GM23338 (cell line): ENCODE measurements at regions not wholly inside any gene's neighbourhood (a gene's known extent, or its start where the extent isn't known, plus 50 kb on each side); places are given as distances from the start of the nearest gene placed in this dataset.

Experiments used
- ATAC-seq: fragments of 200-7000 bp; cut with Tn5 transposase; 3 replicates; pipeline ENCODE4 v1.9.1; 2020
- DNase-seq: peaks from one replicate; pipeline ENCODE4 v3.0.0-alpha.2; 2015; ENCODE audit warnings: low spot score
- H2AFZ ChIP-seq: fragments of 200-600 bp; sonication (generic); 2 replicates; pipeline ENCODE4 v1.8.0; 2016; ENCODE audit warnings: antibody characterized with exemption, mild to moderate bottlenecking, moderate library complexity
- H3F3A ChIP-seq: fragments of 200-600 bp; sonication (generic); replicated peaks from 2 replicates; pipeline ENCODE4 v1.8.0; 2017; ENCODE audit warnings: antibody characterized with exemption, mixed run types, low read depth
- H3K27ac ChIP-seq: fragments of 200-600 bp; sonication (generic); 2 replicates; pipeline ENCODE4 v1.6.1; 2016; ENCODE audit warnings: low read depth
- H3K27me3 ChIP-seq: fragments of 200-600 bp; sonication (generic); 2 replicates; pipeline ENCODE4 v1.8.0; 2016; ENCODE audit warnings: mild to moderate bottlenecking, mixed run types, moderate library complexity; ENCODE audit not compliant: insufficient read depth
- H3K36me3 ChIP-seq: fragments of 200-600 bp; sonication (generic); 2 replicates; pipeline ENCODE4 v1.8.0; 2016; ENCODE audit warnings: mild to moderate bottlenecking; ENCODE audit not compliant: insufficient read depth
- H3K4me1 ChIP-seq: fragments of 200-600 bp; sonication (generic); 2 replicates; pipeline ENCODE4 v1.8.0; 2016; ENCODE audit warnings: mild to moderate bottlenecking, moderate library complexity; ENCODE audit not compliant: insufficient read depth
- H3K4me2 ChIP-seq: fragments of 200-600 bp; sonication (generic); 2 replicates; pipeline ENCODE4 v1.7.1; 2017; ENCODE audit warnings: mixed run types
- H3K4me3 ChIP-seq: fragments of 200-600 bp; sonication (generic); 2 replicates; pipeline ENCODE4 v1.6.1; 2016; ENCODE audit warnings: mixed run types
- H3K79me2 ChIP-seq: fragments of 200-600 bp; sonication (generic); replicated peaks from 2 replicates; pipeline ENCODE4 v1.8.0; 2017; ENCODE audit warnings: mild to moderate bottlenecking; ENCODE audit not compliant: insufficient read depth
- H3K9me2 ChIP-seq: fragments of 200-600 bp; sonication (generic); 2 replicates; pipeline ENCODE4 v1.8.0; 2017; ENCODE audit not compliant: insufficient read depth
- H4K20me1 ChIP-seq: fragments of 200-600 bp; sonication (generic); replicated peaks from 2 replicates; pipeline ENCODE4 v1.8.0; 2017; ENCODE audit warnings: mild to moderate bottlenecking; ENCODE audit not compliant: insufficient read depth
- H3K27ac Mint-ChIP-seq: 2 replicates; pipeline ENCODE4 v1.8.0; 2020; ENCODE audit warnings: inconsistent platforms, mild to moderate bottlenecking, moderate library complexity, mixed read lengths
- H3K27me3 Mint-ChIP-seq: 3 replicates; pipeline ENCODE4 v1.8.0; 2022; ENCODE audit warnings: low read depth, mild to moderate bottlenecking, moderate library complexity, mixed read lengths, inconsistent platforms; ENCODE audit not compliant: insufficient read depth, poor library complexity
- H3K36me3 Mint-ChIP-seq: 3 replicates; pipeline ENCODE4 v1.8.0; 2021; ENCODE audit warnings: low read depth, mild to moderate bottlenecking, inconsistent platforms, moderate library complexity, mixed read lengths
- H3K4me1 Mint-ChIP-seq: 3 replicates; pipeline ENCODE4 v1.8.0; 2020; ENCODE audit warnings: mild to moderate bottlenecking, inconsistent platforms, mixed read lengths
- H3K4me3 Mint-ChIP-seq: 3 replicates; pipeline ENCODE4 v1.8.0; 2021; ENCODE audit warnings: moderate library complexity, mild to moderate bottlenecking, inconsistent platforms, mixed read lengths
- H3K9me3 Mint-ChIP-seq: 3 replicates; pipeline ENCODE4 v1.8.0; 2020; ENCODE audit warnings: moderate library complexity, mild to moderate bottlenecking, inconsistent platforms, mixed read lengths
- CREB1 ChIP-seq: fragments of 250-450 bp; sonication (Bioruptor Pico); IDR thresholded peaks from 2 replicates; pipeline ENCODE4 v1.5.0; 2020; ENCODE audit warnings: low read depth, mild to moderate bottlenecking, moderate library complexity
- CTCF ChIP-seq, 2 experiments: fragments of 200-600 bp in 1 of 2; sonication (generic) in 1 of 2; conservative IDR thresholded peaks; 2 replicates each; pipeline versions ENCODE4 v1.5.1 to v1.6.1; 2016 to 2017; ENCODE audit warnings: antibody characterized with exemption in 2 of 2, low read depth in 2 of 2, mild to moderate bottlenecking in 2 of 2, moderate library complexity in 1 of 2
- ETS1 ChIP-seq: IDR thresholded peaks from 2 replicates; pipeline ENCODE4 v1.6.1; 2016; ENCODE audit warnings: antibody characterized with exemption
- EZH2 ChIP-seq: fragments of 200-600 bp; sonication (generic); IDR thresholded peaks from one replicate; pipeline ENCODE4 v1.8.0; 2017; ENCODE audit warnings: antibody characterized with exemption, mild to moderate bottlenecking, low read depth; ENCODE audit not compliant: unreplicated experiment
- JUNB ChIP-seq: IDR thresholded peaks from one replicate; pipeline ENCODE4 v1.6.1; 2016; ENCODE audit warnings: antibody characterized with exemption; ENCODE audit not compliant: unreplicated experiment
- NANOG ChIP-seq: IDR thresholded peaks from 2 replicates; pipeline ENCODE4 v1.6.1; 2016; ENCODE audit warnings: antibody characterized with exemption, borderline replicate concordance
- POLR2AphosphoS5 ChIP-seq: IDR thresholded peaks from 2 replicates; pipeline ENCODE4 v1.6.1; 2016; ENCODE audit warnings: antibody characterized with exemption, low read depth
- REST ChIP-seq: IDR thresholded peaks from one replicate; pipeline ENCODE4 v1.6.1; 2018; ENCODE audit warnings: antibody characterized with exemption; ENCODE audit not compliant: unreplicated experiment
- ZNF114 ChIP-seq: fragments of 250-450 bp; sonication (Bioruptor Pico); IDR thresholded peaks from 2 replicates; pipeline ENCODE4 v1.5.0; 2020; ENCODE audit warnings: mild to moderate bottlenecking, moderate library complexity

GRCh38 chr4:31051565-31051964 lies 331.4 kb downstream of the PCDH7 start:
- no peaks in the 10 kb centered on the region for H3K79me2 ChIP-seq
- DNase-seq (no peak), ATAC-seq (no peak)
- Mint-ChIP-seq H3K4me3 (no peak overlapping the region), H3K27me3 (no peaks in the 10 kb centered on the region), H3K36me3 (no peaks in the 10 kb centered on the region), H3K9me3 (no peaks in the 10 kb centered on the region), H3K4me1 (no peaks in the 10 kb centered on the region), H3K27ac (no peak overlapping the region)
- no peaks in the 10 kb centered on the region for H3F3A ChIP-seq
- no peaks in the 10 kb centered on the region for H3K9me2 ChIP-seq
- no peaks in the 10 kb centered on the region for H3K36me3 ChIP-seq
- H3K4me1 ChIP-seq = no peaks in the 10 kb centered on the region
- H2AFZ ChIP-seq = no peak overlapping the region
- H3K4me2 ChIP-seq = no peak overlapping the region
- no peaks in the 10 kb centered on the region for H4K20me1 ChIP-seq
- H3K27me3 ChIP-seq = no peaks in the 10 kb centered on the region
- H3K4me3 ChIP-seq = no peak overlapping the region
- TF ChIP-seq EZH2 = no peak
- TF ChIP-seq POLR2AphosphoS5 = no peak
- TF ChIP-seq ZNF114 (CRISPR knock-in tag) = no peak
- TF ChIP-seq NANOG = no peak
- H3K27ac ChIP-seq = no peak overlapping the region

- H3K27me3 Mint-ChIP-seq = no peaks in the 10 kb centered on the region
- Histone ChIP-seq H3K27ac (no peak overlapping the region), H3K27me3 (no peaks in the 10 kb centered on the region), H3K4me3 (no peak overlapping the region), H3K4me2 (no peak overlapping the region), H3K9me2 (no peaks in the 10 kb centered on the region), H3F3A (no peaks in the 10 kb centered on the region), H3K4me1 (no peaks in the 10 kb centered on the region), H4K20me1 (no peaks in the 10 kb centered on the region), H3K36me3 (no peaks in the 10 kb centered on the region), H3K79me2 (no peaks in the 10 kb centered on the region), H2AFZ (no peak overlapping the region)
- TF ChIP-seq REST = no peak
- TF ChIP-seq JUNB = no peak
- no peak for TF ChIP-seq CREB1 (CRISPR knock-in tag)
- no peak for TF ChIP-seq EZH2
- TF ChIP-seq NANOG = no peak
- no peak for TF ChIP-seq ETS1
- TF ChIP-seq CTCF (conservative IDR thresholded peaks at IDR 0.05; ENCODE audit: low read depth in 2 of 2) = no peak
- TF ChIP-seq ZNF114 (CRISPR knock-in tag) = no peak
- H3K36me3 Mint-ChIP-seq = no peaks in the 10 kb centered on the region
- H3K9me3 Mint-ChIP-seq = no peaks in the 10 kb centered on the region
- H3K4me3 Mint-ChIP-seq = no peak overlapping the region
- no peak for DNase-seq
- H3K4me1 Mint-ChIP-seq = no peaks in the 10 kb centered on the region
- no peak for ATAC-seq
- H3K27ac Mint-ChIP-seq = no peak overlapping the region
Observed at GRCh38 chr4:31052519-31052918, 332.4 kb downstream of the PCDH7 start.
